Mesendoderm (in vitro differentiated cells): ENCODE measurements at regions not wholly inside any gene's neighbourhood (a gene's known extent, or its start where the extent isn't known, plus 50 kb on each side); places are given as distances from the start of the nearest gene placed in this dataset.
"Not testable (repeated sequence)": the region's sequence is repeated elsewhere in the genome, so short reads cannot be mapped to it uniquely, and the experiment has no call there.

Experiments used
- DNase-seq: peaks from one replicate; pipeline ENCODE4 v3.0.0; 2013
- H2AK5ac ChIP-seq: 2 replicates; pipeline ENCODE4 v1.6.1; 2013; ENCODE audit warnings: low read length, inconsistent platforms
- H2BK120ac ChIP-seq: 2 replicates; pipeline ENCODE4 v1.6.1; 2013; ENCODE audit warnings: low read depth, mild to moderate bottlenecking, low read length, moderate library complexity, mixed read lengths
- H2BK15ac ChIP-seq: replicated peaks from 2 replicates; pipeline ENCODE4 v1.6.1; 2013; ENCODE audit warnings: low read depth, mild to moderate bottlenecking, moderate library complexity
- H2BK5ac ChIP-seq: 2 replicates; pipeline ENCODE4 v1.6.1; 2013; ENCODE audit warnings: low read length, inconsistent platforms
- H3K18ac ChIP-seq: 2 replicates; pipeline ENCODE4 v1.6.1; 2013; ENCODE audit warnings: mild to moderate bottlenecking, low read length, mixed read lengths
- H3K23ac ChIP-seq: one replicate; pipeline ENCODE4 v1.6.1; 2013; ENCODE audit warnings: low read length
- H3K27ac ChIP-seq: 2 replicates; pipeline ENCODE4 v1.5.1; 2013; ENCODE audit warnings: low read depth, mild to moderate bottlenecking, inconsistent platforms, low read length, moderate library complexity
- H3K27me3 ChIP-seq: 2 replicates; pipeline ENCODE4 v1.6.1; 2013; ENCODE audit warnings: low read length, control low read depth, mild to moderate bottlenecking, inconsistent platforms; ENCODE audit not compliant: insufficient read depth, poor library complexity
- H3K36me3 ChIP-seq: 2 replicates; pipeline ENCODE4 v1.6.1; 2013; ENCODE audit warnings: low read length, inconsistent platforms; ENCODE audit not compliant: control insufficient read depth, insufficient read depth
- H3K4ac ChIP-seq: one replicate; pipeline ENCODE4 v1.6.1; 2013; ENCODE audit warnings: low read depth, mild to moderate bottlenecking, low read length, moderate library complexity
- H3K4me1 ChIP-seq: 2 replicates; pipeline ENCODE4 v1.6.1; 2013; ENCODE audit warnings: low read depth, low read length, inconsistent platforms; ENCODE audit not compliant: control insufficient read depth
- H3K4me2 ChIP-seq: 2 replicates; pipeline ENCODE4 v1.6.1; 2013; ENCODE audit warnings: low read length
- H3K4me3 ChIP-seq: 2 replicates; pipeline ENCODE4 v1.5.1; 2013; ENCODE audit warnings: mild to moderate bottlenecking, low read length
- H3K56ac ChIP-seq: one replicate; pipeline ENCODE4 v1.6.1; 2013; ENCODE audit warnings: low read length
- H3K79me1 ChIP-seq: 2 replicates; pipeline ENCODE4 v1.6.1; 2013; ENCODE audit warnings: low read length, inconsistent platforms
- H3K79me2 ChIP-seq: 2 replicates; pipeline ENCODE4 v1.6.1; 2013; ENCODE audit warnings: mild to moderate bottlenecking, low read length; ENCODE audit not compliant: control insufficient read depth, insufficient read depth
- H3K9ac ChIP-seq: 2 replicates; pipeline ENCODE4 v1.6.1; 2013; ENCODE audit warnings: low read length, inconsistent platforms
- H4K5ac ChIP-seq: one replicate; pipeline ENCODE4 v1.6.1; 2013; ENCODE audit warnings: low read length
- H4K8ac ChIP-seq: one replicate; pipeline ENCODE4 v1.6.1; 2013; ENCODE audit warnings: low read depth, mild to moderate bottlenecking, control low read depth, low read length, moderate library complexity
- WGBS: extraction: QIAGEN DNeasy Blood & Tissue Kit; methylation state at CpG from one replicate; pipeline ENCODE4 v1.1.7; 2013; ENCODE audit warnings: low lambda C conversion rate, missing lambda C conversion rate; ENCODE audit not compliant: insufficient coverage; ENCODE audit errors: extremely low coverage; 5-methylcytosine and 5-hydroxymethylcytosine counted together

GRCh38 chr2:87223873-87224272, 202.2 kb upstream of the PLGLB1 start:
- H2AK5ac ChIP-seq, H4K8ac ChIP-seq, H3K4me1 ChIP-seq, H3K79me1 ChIP-seq, H2BK5ac ChIP-seq, H3K27ac ChIP-seq, H3K4me3 ChIP-seq, H3K79me2 ChIP-seq, H3K36me3 ChIP-seq, DNase-seq, H2BK120ac ChIP-seq, H3K56ac ChIP-seq, H2BK15ac ChIP-seq, H3K4ac ChIP-seq, H3K18ac ChIP-seq, H3K27me3 ChIP-seq, H3K4me2 ChIP-seq, H4K5ac ChIP-seq, H3K9ac ChIP-seq, H3K23ac ChIP-seq: not testable (repeated sequence)
- WGBS = no CpG with 5 or more reads among the region's 3 CpGs

GRCh38 chr2:87229091-87229689, 207.5 kb upstream of the PLGLB1 start:
- WGBS = no CpG with 5 or more reads among the region's 4 CpGs
- H3K23ac ChIP-seq, H2BK5ac ChIP-seq, H3K4ac ChIP-seq, H3K79me1 ChIP-seq, H3K27me3 ChIP-seq, H3K4me1 ChIP-seq, H3K36me3 ChIP-seq, H3K56ac ChIP-seq, H2AK5ac ChIP-seq, H3K27ac ChIP-seq, H3K9ac ChIP-seq, H3K4me3 ChIP-seq, H4K8ac ChIP-seq, H2BK15ac ChIP-seq, H3K4me2 ChIP-seq, H2BK120ac ChIP-seq, H3K18ac ChIP-seq, H4K5ac ChIP-seq, H3K79me2 ChIP-seq, DNase-seq: not testable (repeated sequence)

- H4K8ac ChIP-seq, H3K79me1 ChIP-seq, H2AK5ac ChIP-seq, H3K4ac ChIP-seq, H3K18ac ChIP-seq, H3K27ac ChIP-seq, H3K36me3 ChIP-seq, H3K27me3 ChIP-seq, H2BK15ac ChIP-seq, H3K4me2 ChIP-seq, DNase-seq, H3K23ac ChIP-seq, H3K4me3 ChIP-seq, H3K9ac ChIP-seq, H3K79me2 ChIP-seq, H3K4me1 ChIP-seq, H4K5ac ChIP-seq, H2BK120ac ChIP-seq, H2BK5ac ChIP-seq, H3K56ac ChIP-seq: not testable (repeated sequence)
- WGBS = no CpG with 5 or more reads among the region's 4 CpGs
Measured at GRCh38 chr2:87229964-87230363, 208.3 kb upstream of the PLGLB1 start.

GRCh38 chr2:87235333-87235981, 213.8 kb upstream of the PLGLB1 start:
- H2AK5ac ChIP-seq, H2BK120ac ChIP-seq: not testable (repeated sequence)
- WGBS = no CpG with 5 or more reads among the region's 8 CpGs

GRCh38 chr2:87237570-87238336, 216.1 kb upstream of the PLGLB1 start:
- H3K9ac ChIP-seq, H3K4me2 ChIP-seq, H3K4ac ChIP-seq, H3K56ac ChIP-seq, H4K8ac ChIP-seq, H3K18ac ChIP-seq, H4K5ac ChIP-seq, H2BK5ac ChIP-seq, H3K79me1 ChIP-seq, H3K27me3 ChIP-seq, H2AK5ac ChIP-seq, H3K4me3 ChIP-seq, H3K23ac ChIP-seq, H3K36me3 ChIP-seq, H2BK15ac ChIP-seq, H2BK120ac ChIP-seq, H3K4me1 ChIP-seq, DNase-seq, H3K79me2 ChIP-seq, H3K27ac ChIP-seq: not testable (repeated sequence)
- no CpG with 5 or more reads among the region's 15 CpGs for WGBS

More at GRCh38 chr2:87235333-87235981, 213.8 kb upstream of the PLGLB1 start:
- not testable (repeated sequence) for H3K4me1 ChIP-seq, H3K56ac ChIP-seq, H3K36me3 ChIP-seq, H3K27me3 ChIP-seq, H4K8ac ChIP-seq, H2BK5ac ChIP-seq, H3K18ac ChIP-seq, H3K4me3 ChIP-seq, H3K4ac ChIP-seq, H3K4me2 ChIP-seq, H3K27ac ChIP-seq, DNase-seq, H3K79me2 ChIP-seq, H2BK15ac ChIP-seq, H3K79me1 ChIP-seq, H4K5ac ChIP-seq, H3K9ac ChIP-seq, H3K23ac ChIP-seq
